AG10803 (cell line): ENCODE measurements at regions not wholly inside any gene's neighbourhood (a gene's known extent, or its start where the extent isn't known, plus 50 kb on each side); places are given as distances from the start of the nearest gene placed in this dataset.

Experiments
- DNase-seq: peaks from one replicate; pipeline ENCODE4 v3.0.0; 2010; ENCODE audit warnings: low read depth
- H3K4me3 ChIP-seq: 2 replicates; pipeline ENCODE4 v1.5.1; 2011; ENCODE audit warnings: mild to moderate bottlenecking, low read length, control low read depth
- TF ChIP-seq, protein P1 (sequence below): conservative IDR thresholded peaks from 2 replicates; pipeline ENCODE4 v1.5.1; 2011; ENCODE audit warnings: mild to moderate bottlenecking, low read length, control low read depth, inconsistent platforms

DNA sequence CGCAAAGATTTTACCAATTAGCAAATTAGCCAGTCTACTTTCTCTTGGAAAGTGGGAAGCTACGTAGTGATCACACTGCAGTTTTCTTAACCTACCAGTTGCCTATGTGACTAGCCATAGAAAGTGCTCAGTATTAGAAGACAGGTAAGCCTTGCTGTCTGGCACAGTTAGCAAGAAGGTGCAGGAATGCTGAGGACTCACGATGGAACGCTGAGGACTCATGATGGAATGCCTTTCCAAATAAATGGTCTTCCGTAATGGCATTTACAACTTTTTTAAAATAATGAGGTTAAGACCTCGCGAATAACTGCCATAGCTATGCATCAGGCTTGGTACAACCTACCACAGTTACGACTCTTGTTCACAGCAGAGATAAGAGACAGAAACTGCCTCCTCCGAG is 1645.6 kb upstream of the MIR17HG start:
- no peak overlapping the region for H3K4me3 ChIP-seq
- TF ChIP-seq, protein P1, sequence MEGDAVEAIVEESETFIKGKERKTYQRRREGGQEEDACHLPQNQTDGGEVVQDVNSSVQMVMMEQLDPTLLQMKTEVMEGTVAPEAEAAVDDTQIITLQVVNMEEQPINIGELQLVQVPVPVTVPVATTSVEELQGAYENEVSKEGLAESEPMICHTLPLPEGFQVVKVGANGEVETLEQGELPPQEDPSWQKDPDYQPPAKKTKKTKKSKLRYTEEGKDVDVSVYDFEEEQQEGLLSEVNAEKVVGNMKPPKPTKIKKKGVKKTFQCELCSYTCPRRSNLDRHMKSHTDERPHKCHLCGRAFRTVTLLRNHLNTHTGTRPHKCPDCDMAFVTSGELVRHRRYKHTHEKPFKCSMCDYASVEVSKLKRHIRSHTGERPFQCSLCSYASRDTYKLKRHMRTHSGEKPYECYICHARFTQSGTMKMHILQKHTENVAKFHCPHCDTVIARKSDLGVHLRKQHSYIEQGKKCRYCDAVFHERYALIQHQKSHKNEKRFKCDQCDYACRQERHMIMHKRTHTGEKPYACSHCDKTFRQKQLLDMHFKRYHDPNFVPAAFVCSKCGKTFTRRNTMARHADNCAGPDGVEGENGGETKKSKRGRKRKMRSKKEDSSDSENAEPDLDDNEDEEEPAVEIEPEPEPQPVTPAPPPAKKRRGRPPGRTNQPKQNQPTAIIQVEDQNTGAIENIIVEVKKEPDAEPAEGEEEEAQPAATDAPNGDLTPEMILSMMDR: no peak
- DNase-seq: no peak

DNA sequence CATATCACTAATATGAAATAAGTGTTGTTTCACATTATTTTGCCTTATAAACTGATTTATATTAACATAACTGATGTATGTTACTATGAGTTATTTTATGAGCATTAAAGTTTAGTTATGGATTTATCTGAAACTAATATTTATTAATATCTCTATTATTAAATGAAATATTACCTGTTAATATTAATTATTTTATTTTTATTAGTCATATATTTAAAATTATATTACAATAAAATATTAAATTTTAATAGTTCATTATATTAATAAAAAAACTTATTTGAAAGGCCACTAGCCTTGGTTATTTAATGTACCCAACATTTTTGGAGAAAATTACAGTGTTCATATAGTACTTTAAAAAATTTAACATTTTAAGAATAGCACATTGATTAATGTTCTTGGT is 1643.4 kb upstream of the MIR17HG start:
- H3K4me3 ChIP-seq: no peak overlapping the region
- no peak for DNase-seq
- TF ChIP-seq, protein P1: no peak

- TF ChIP-seq, protein P1: no peak
- no peak overlapping the region for H3K4me3 ChIP-seq
- DNase-seq: no peak
Measured at GRCh38 chr13:89708013-89708412, 1639.5 kb upstream of the MIR17HG start.

- TF ChIP-seq, protein P1: no peak
- no peak overlapping the region for H3K4me3 ChIP-seq
- no peak for DNase-seq
Measured at GRCh38 chr13:89721216-89721615, 1626.3 kb upstream of the MIR17HG start.

GRCh38 chr13:89726690-89727435 is 1620.6 kb upstream of the MIR17HG start:
- DNase-seq: no peak
- TF ChIP-seq, protein P1: no peak
- H3K4me3 ChIP-seq: no peak overlapping the region

GRCh38 chr13:89733829-89734228 is 1613.7 kb upstream of the MIR17HG start:
- H3K4me3 ChIP-seq: no peak overlapping the region
- DNase-seq: no peak
- TF ChIP-seq, protein P1: no peak

DNA sequence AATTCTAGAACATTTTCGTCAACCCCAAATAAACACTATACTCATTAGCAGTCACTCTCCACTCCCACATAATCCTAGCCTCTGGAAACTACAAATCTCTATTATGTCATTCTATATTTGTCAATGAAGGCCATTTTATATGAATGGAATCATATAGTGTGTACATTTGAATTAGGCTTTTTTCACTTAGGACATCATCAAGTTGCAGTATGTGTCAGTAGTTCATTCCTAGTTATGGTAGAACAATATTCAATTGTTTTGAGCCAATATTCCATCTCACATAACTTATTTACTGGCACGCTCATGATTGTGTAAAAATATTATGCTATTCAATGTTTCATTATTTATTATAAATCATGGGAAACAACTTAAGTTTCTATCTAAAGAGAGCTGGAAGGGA is 1610.4 kb upstream of the MIR17HG start:
- no peak overlapping the region for H3K4me3 ChIP-seq
- TF ChIP-seq, protein P1: no peak
- no peak for DNase-seq
